K562 (cell line): ENCODE measurements at regions not wholly inside any gene's neighbourhood (a gene's known extent, or its start where the extent isn't known, plus 50 kb on each side); places are given as distances from the start of the nearest gene placed in this dataset.

Experiments used
- ATAC-seq: fragments of 200-7000 bp; cut with Tn5 transposase; 3 replicates; pipeline ENCODE4 v1.9.1; 2020; ENCODE audit warnings: moderate library complexity
- BruUV-seq: library from RNA; stranded (reverse); fragments of 400-500 nt; replicated peaks from 2 replicates; lab custom pipeline; 2021; lab: Mats Ljungman, UMichigan
- CTCF ChIA-PET: fragments of 300-600 bp; formaldehyde crosslinking; extraction: SDS; loops from one replicate; lab custom pipeline; 2021; ENCODE audit warnings: low intra/inter-chr PET ratio; lab: Yijun Ruan, JAX
- POLR2A ChIA-PET: fragments of 300-600, 350-650 bp; sonication (Branson Sonifier 250); formaldehyde crosslinking; extraction: SDS; loops from one replicate; lab custom pipeline; 2021; ENCODE audit warnings: antibody characterized with exemption, inconsistent platforms; lab: Yijun Ruan, JAX
- DNase-seq, 4 experiments: peaks; one replicate each; pipeline versions ENCODE4 v3.0.0 to v3.0.0-alpha.2; 2011 to 2018; ENCODE audit warnings: low spot score in 3 of 4, mixed read lengths in 3 of 4; ENCODE audit errors: extremely low read depth in 1 of 4
- FAIRE-seq: peaks from 2 replicates; lab custom pipeline; 2011; peaks lifted over from hg19 to GRCh38; lab: Jason Lieb, UNC
- H2AFZ ChIP-seq: 2 replicates; pipeline ENCODE4 v1.6.0; 2011; ENCODE audit warnings: low read depth, low read length, control low read depth, inconsistent platforms
- H3K27ac ChIP-seq: fragments of 200-600 bp; 3 replicates; pipeline ENCODE4 v1.8.0; 2011; ENCODE audit warnings: low read depth, mild to moderate bottlenecking, control low read depth, inconsistent platforms, low read length, moderate library complexity, mixed read lengths; ENCODE audit errors: extremely low read depth
- H3K27me3 ChIP-seq, 2 experiments: fragments of 300-600 bp in 1 of 2; 2 replicates in 1 of 2; 3 replicates in 1 of 2; pipeline versions ENCODE4 v1.6.0 to v1.8.0; 2011; ENCODE audit warnings: inconsistent platforms in 2 of 2, low read length in 2 of 2, mild to moderate bottlenecking in 1 of 2, mixed read lengths in 1 of 2, moderate library complexity in 1 of 2; ENCODE audit not compliant: control insufficient read depth in 2 of 2, insufficient read depth in 2 of 2
- H3K36me3 ChIP-seq: fragments of 300-600 bp; 3 replicates; pipeline ENCODE4 v1.8.0; 2011; ENCODE audit warnings: mild to moderate bottlenecking, low read length, inconsistent platforms; ENCODE audit not compliant: control insufficient read depth, insufficient read depth
- H3K4me1 ChIP-seq, 2 experiments: fragments of 200-600 bp in 1 of 2; replicated peaks in 1 of 2; 2 replicates in 1 of 2; 3 replicates in 1 of 2; pipeline versions ENCODE4 v1.5.1 to v1.8.0; 2011; ENCODE audit warnings: inconsistent platforms in 2 of 2, low read length in 2 of 2, mild to moderate bottlenecking in 1 of 2, mixed read lengths in 1 of 2, moderate library complexity in 1 of 2; ENCODE audit not compliant: control insufficient read depth in 2 of 2, insufficient read depth in 2 of 2
- H3K4me2 ChIP-seq: 2 replicates; pipeline ENCODE4 v1.6.1; 2011; ENCODE audit warnings: low read length, control low read depth, inconsistent platforms, mixed read lengths; ENCODE audit not compliant: insufficient read depth
- H3K4me3 ChIP-seq: fragments of 200-600 bp; sonication (generic), shearing (Covaris generic); 2 replicates; pipeline ENCODE4 v1.5.1; 2016; ENCODE audit warnings: control low read depth, inconsistent platforms
- H3K79me2 ChIP-seq: fragments of 200-600 bp; 3 replicates; pipeline ENCODE4 v1.8.0; 2011; ENCODE audit warnings: low read length, inconsistent platforms; ENCODE audit not compliant: control insufficient read depth, insufficient read depth
- H3K9ac ChIP-seq, 2 experiments: 2 replicates each; pipeline versions ENCODE4 v1.6.0 to v1.6.1; 2011; ENCODE audit warnings: low read depth in 2 of 2, low read length in 2 of 2, control low read depth in 1 of 2, inconsistent platforms in 1 of 2, mild to moderate bottlenecking in 1 of 2, mixed read lengths in 1 of 2; ENCODE audit not compliant: insufficient read depth in 1 of 2
- H3K9me1 ChIP-seq: one replicate; pipeline ENCODE4 v1.6.0; 2011; ENCODE audit warnings: inconsistent platforms, mild to moderate bottlenecking, low read length, moderate library complexity; ENCODE audit not compliant: control insufficient read depth, insufficient read depth
- H3K9me3 ChIP-seq: replicated peaks from 2 replicates; pipeline ENCODE4 v1.5.1; 2011; ENCODE audit warnings: low read depth, low read length, inconsistent platforms; ENCODE audit not compliant: control insufficient read depth, insufficient read depth
- H4K20me1 ChIP-seq: replicated peaks from 2 replicates; pipeline ENCODE4 v1.6.1; 2011; ENCODE audit warnings: low read length, inconsistent platforms, mixed read lengths; ENCODE audit not compliant: control insufficient read depth, insufficient read depth
- FOS ChIP-seq: IDR thresholded peaks from 3 replicates; pipeline ENCODE4 v1.6.1; 2011; ENCODE audit not compliant: insufficient read length; ENCODE audit errors: extremely low read depth
- MECOM ChIP-seq: fragments of 250-450 bp; sonication (Bioruptor Pico); IDR thresholded peaks from 2 replicates; pipeline ENCODE4 v1.8.0; 2022; ENCODE audit warnings: inconsistent platforms
- NFE2 ChIP-seq: IDR thresholded peaks from 2 replicates; pipeline ENCODE4 v1.6.1; 2014; ENCODE audit warnings: antibody characterized with exemption, low read depth
- PML ChIP-seq: IDR thresholded peaks from 2 replicates; pipeline ENCODE4 v1.6.1; 2012; ENCODE audit warnings: low read length, inconsistent platforms
- RBM25 ChIP-seq: fragments of 200-400 bp; formaldehyde crosslinking; IDR thresholded peaks from 2 replicates; pipeline ENCODE4 v1.6.1; 2018; ENCODE audit warnings: low read length, low read depth, moderate library complexity; ENCODE audit not compliant: severe bottlenecking
- ZEB2 ChIP-seq: fragments of 450-650 bp; IDR thresholded peaks from 2 replicates; pipeline ENCODE4 v1.6.1; 2016
- ZFP30 ChIP-seq: fragments of 250-450 bp; sonication (Bioruptor Pico); IDR thresholded peaks from 2 replicates; pipeline ENCODE4 v1.8.0; 2022; ENCODE audit warnings: moderate library complexity, mild to moderate bottlenecking, inconsistent platforms, borderline replicate concordance
- ZKSCAN3 ChIP-seq: fragments of 250-450 bp; sonication (Bioruptor Pico); IDR thresholded peaks from 2 replicates; pipeline ENCODE4 v1.4.0; 2020
- ZNF165 ChIP-seq: fragments of 250-450 bp; sonication (Bioruptor Pico); IDR thresholded peaks from 2 replicates; pipeline ENCODE4 v1.4.0; 2020; ENCODE audit warnings: borderline replicate concordance
- WGBS: fragments of 100-300 bp; shearing (Covaris generic); methylation state at CpG from one replicate; pipeline ENCODE4 v1.1.6; 2016; ENCODE audit warnings: low coverage, mixed read lengths; ENCODE audit not compliant: insufficient coverage; ENCODE audit errors: missing lambda C conversion rate; 5-methylcytosine and 5-hydroxymethylcytosine counted together
- in situ Hi-C: fragments of 300-500 bp; cut with MboI; formaldehyde crosslinking; loops from 4 replicates; pipeline ENCODE4 v1.15.0; 2018; ENCODE audit warnings: inconsistent platforms, mixed read lengths
- intact Hi-C: fragments of 100-400 bp; cut with micrococcal nuclease; formaldehyde crosslinking; loops from 2 replicates; pipeline ENCODE4 v1.14.2; 2022
- TF ChIP-seq, protein P1 (sequence below): fragments of 450-650 bp; IDR thresholded peaks from 2 replicates; pipeline ENCODE4 v1.6.1; 2016; ENCODE audit warnings: mild to moderate bottlenecking
- TF ChIP-seq, protein P2 (sequence below): sonication (generic); formaldehyde crosslinking; IDR thresholded peaks from 2 replicates; pipeline ENCODE4 v1.8.1; 2023; ENCODE audit warnings: mild to moderate bottlenecking, missing genetic modification reagents
- TF ChIP-seq, protein P3 (sequence below): sonication (generic); formaldehyde crosslinking; IDR thresholded peaks from 2 replicates; pipeline ENCODE4 v1.8.0; 2022; ENCODE audit warnings: mild to moderate bottlenecking, missing genetic modification reagents

DNA sequence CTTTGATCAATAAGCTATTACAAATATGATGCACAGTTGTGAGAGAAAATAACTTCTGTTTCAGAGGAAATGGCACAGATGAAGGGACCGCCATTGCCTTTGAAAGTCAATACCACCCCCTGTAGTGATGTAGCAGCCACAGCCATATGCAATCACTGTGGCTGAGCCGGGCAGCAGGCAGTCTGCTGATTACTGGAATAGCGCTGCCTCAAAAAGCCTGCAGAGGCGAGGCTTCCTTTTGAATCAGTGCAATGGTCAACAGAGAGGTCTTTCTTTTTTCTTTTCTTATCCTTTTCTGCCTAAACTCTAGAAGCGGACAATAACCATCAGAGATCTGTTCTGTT is 265.1 kb upstream of the TAS2R1 start (continued):
- TF ChIP-seq, protein P1, sequence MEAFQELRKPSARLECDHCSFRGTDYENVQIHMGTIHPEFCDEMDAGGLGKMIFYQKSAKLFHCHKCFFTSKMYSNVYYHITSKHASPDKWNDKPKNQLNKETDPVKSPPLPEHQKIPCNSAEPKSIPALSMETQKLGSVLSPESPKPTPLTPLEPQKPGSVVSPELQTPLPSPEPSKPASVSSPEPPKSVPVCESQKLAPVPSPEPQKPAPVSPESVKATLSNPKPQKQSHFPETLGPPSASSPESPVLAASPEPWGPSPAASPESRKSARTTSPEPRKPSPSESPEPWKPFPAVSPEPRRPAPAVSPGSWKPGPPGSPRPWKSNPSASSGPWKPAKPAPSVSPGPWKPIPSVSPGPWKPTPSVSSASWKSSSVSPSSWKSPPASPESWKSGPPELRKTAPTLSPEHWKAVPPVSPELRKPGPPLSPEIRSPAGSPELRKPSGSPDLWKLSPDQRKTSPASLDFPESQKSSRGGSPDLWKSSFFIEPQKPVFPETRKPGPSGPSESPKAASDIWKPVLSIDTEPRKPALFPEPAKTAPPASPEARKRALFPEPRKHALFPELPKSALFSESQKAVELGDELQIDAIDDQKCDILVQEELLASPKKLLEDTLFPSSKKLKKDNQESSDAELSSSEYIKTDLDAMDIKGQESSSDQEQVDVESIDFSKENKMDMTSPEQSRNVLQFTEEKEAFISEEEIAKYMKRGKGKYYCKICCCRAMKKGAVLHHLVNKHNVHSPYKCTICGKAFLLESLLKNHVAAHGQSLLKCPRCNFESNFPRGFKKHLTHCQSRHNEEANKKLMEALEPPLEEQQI = no peak
- TF ChIP-seq PML (no peak), MECOM (no peak)
- TF ChIP-seq, protein P2, sequence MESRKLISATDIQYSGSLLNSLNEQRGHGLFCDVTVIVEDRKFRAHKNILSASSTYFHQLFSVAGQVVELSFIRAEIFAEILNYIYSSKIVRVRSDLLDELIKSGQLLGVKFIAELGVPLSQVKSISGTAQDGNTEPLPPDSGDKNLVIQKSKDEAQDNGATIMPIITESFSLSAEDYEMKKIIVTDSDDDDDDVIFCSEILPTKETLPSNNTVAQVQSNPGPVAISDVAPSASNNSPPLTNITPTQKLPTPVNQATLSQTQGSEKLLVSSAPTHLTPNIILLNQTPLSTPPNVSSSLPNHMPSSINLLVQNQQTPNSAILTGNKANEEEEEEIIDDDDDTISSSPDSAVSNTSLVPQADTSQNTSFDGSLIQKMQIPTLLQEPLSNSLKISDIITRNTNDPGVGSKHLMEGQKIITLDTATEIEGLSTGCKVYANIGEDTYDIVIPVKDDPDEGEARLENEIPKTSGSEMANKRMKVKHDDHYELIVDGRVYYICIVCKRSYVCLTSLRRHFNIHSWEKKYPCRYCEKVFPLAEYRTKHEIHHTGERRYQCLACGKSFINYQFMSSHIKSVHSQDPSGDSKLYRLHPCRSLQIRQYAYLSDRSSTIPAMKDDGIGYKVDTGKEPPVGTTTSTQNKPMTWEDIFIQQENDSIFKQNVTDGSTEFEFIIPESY (CRISPR knock-in tag) = no peak

DNA sequence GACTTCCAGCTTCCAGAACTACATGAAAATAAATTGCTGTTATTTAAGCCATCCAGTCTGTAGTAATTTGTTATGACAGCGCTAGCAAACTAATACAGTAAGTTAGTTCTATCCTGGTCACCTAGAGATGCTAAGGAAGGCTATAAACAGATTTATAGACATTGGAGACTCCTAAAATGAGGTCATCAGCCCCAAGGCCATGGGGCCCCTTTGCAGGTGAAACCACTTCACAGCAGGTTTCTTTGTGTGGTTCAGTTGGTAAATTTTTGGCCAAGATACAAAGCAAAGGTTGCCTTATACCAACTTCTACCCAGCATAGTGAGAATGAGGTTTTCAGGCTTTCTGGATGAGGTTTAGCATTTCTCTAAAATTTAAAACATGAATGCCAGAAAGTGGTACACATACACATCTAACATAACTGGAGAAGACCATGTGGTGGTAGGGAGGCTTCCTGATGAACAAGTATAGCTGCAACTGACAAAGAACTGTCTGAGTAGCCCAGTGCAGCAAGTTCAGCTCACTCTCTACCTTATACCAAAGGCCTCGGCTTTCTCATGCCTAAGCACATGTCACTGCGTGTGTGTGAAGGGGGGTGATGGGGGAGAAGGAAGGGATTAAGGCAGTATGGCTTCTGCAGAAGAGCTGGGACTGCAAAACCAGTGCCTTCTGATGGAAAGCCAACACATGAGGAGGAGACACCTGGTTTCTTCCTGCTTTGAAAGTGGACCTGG is 264.6 kb upstream of the TAS2R1 start:
- H3K27ac ChIP-seq = no peak overlapping the region
- H3K9me1 ChIP-seq = no peaks in the 10 kb centered on the region
- H4K20me1 ChIP-seq = no peaks in the 10 kb centered on the region
- H3K36me3 ChIP-seq = no peaks in the 10 kb centered on the region
- H3K4me1 ChIP-seq = no peaks in the 10 kb centered on the region
- H3K9me3 ChIP-seq = no peaks in the 10 kb centered on the region
- no peaks in the 10 kb centered on the region for H3K27me3 ChIP-seq
- no peak for FAIRE-seq
- no TSS peak for BruUV-seq
- no peak overlapping the region for H3K4me2 ChIP-seq
- intact Hi-C loops (no loop called here), in situ Hi-C loops (no loop called here)
- H3K9ac ChIP-seq = no peak overlapping the region
- H2AFZ ChIP-seq = no peak overlapping the region
- TF ChIP-seq ZFP30 (CRISPR knock-in tag) = no peak
- TF ChIP-seq RBM25 = no peak
- TF ChIP-seq FOS = no peak
- TF ChIP-seq, protein P3, sequence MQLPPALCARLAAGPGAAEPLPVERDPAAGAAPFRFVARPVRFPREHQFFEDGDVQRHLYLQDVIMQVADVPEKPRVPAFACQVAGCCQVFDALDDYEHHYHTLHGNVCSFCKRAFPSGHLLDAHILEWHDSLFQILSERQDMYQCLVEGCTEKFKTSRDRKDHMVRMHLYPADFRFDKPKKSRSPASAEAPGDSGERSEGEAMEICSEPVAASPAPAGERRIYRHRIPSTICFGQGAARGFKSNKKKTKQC (CRISPR knock-in tag) = no peak
- no peak for TF ChIP-seq ZEB2
- TF ChIP-seq ZKSCAN3 = no peak
- TF ChIP-seq NFE2 = no peak
- TF ChIP-seq ZNF165 (CRISPR knock-in tag) = no peak
- H3K79me2 ChIP-seq = no peaks in the 10 kb centered on the region
- no peak for ATAC-seq
- ChIA-PET POLR2A (no interaction called here), CTCF (no interaction called here)
- H3K4me3 ChIP-seq = no peak overlapping the region
- WGBS = 0% methylated on average over 3 of the region's 3 CpGs
- no peak for DNase-seq
